ENCODE measurements at regions not wholly inside any gene's neighbourhood (a gene's known extent, or its start where the extent isn't known, plus 50 kb on each side); places are given as distances from the start of the nearest gene placed in this dataset.
A peak's percentile ranks its signal among the peaks of the same experiment; 100 is the strongest.

GRCh38 chr15:36359286-36359685, 220.1 kb upstream of the CDIN1 start:
- H3K27me3 Mint-ChIP-seq: no peaks in the 10 kb centered on the region

DNA sequence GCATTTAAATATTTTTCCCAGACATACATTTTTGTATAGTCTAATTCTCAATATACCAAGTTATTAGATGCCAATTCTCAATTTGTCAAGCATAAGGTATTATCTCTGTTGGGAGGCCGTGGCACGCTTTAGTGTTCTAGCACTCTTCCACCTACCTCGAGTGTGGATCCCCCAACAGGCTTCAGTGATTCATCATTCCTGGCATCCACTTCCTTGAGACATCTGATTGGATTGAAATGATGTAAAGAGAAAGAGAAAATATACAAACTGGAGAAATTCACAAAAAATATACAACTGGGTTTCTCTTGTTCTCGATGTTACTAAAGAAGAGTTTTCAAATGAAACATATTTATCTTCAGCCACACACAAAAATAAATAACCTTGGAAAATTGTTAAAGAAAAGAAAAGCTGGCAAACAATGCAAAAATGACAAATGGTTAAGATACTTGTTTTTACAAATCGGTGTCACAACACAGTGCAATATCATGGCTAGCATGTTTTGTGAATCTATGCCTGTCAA, 218.0 kb upstream of the CDIN1 start:
- no peaks in the 10 kb centered on the region for H3K27me3 Mint-ChIP-seq
- Histone ChIP-seq H3K4me1 (ENCODE audit: control insufficient read depth, insufficient read depth, low read length, poor library complexity, severe bottlenecking) (no peaks in the 10 kb centered on the region), H3K9me3 (ENCODE audit: control insufficient read depth in 2 of 2, low read length in 2 of 2) (no peaks in the 10 kb centered on the region), H3K27me3 (ENCODE audit: control insufficient read depth, insufficient read depth, low read length) (no peaks in the 10 kb centered on the region), H3K27ac (ENCODE audit: insufficient read depth, low read length, poor library complexity, severe bottlenecking) (no peak overlapping the region), H3K4me3 (ENCODE audit: low read depth, low read length) (no peak overlapping the region), H3K36me3 (ENCODE audit: control insufficient read depth, insufficient read depth, low read length) (no peaks in the 10 kb centered on the region)
- H3K4me1 Mint-ChIP-seq: no peaks in the 10 kb centered on the region
- no peak overlapping the region for H3K27ac Mint-ChIP-seq
- no peaks in the 10 kb centered on the region for H3K36me3 Mint-ChIP-seq
- peaks cover 0 to 4% (median 2%) of the 10 kb centered on the region in 7 donors for H3K9me3 Mint-ChIP-seq
- ATAC-seq (ENCODE audit: low read depth in 2 of 2) (no peak), DNase-seq (no peak)
- peak overlapping the region in 1 of 4 donors; percentile 32 for H3K4me3 Mint-ChIP-seq

More at GRCh38 chr15:36359286-36359685, 220.1 kb upstream of the CDIN1 start:
- H3K36me3 Mint-ChIP-seq: no peaks in the 10 kb centered on the region
- DNase-seq (no peak), ATAC-seq (ENCODE audit: low read depth in 2 of 2) (no peak)
- no peak overlapping the region for H3K4me3 ChIP-seq (ENCODE audit: low read depth, low read length)
- H3K4me1 ChIP-seq (ENCODE audit: control insufficient read depth, insufficient read depth, low read length, poor library complexity, severe bottlenecking): no peaks in the 10 kb centered on the region
- H3K4me3 Mint-ChIP-seq: no peak overlapping the region
- H3K9me3 Mint-ChIP-seq: peaks cover 0 to 4% (median 0%) of the 10 kb centered on the region in 7 donors
- no peaks in the 10 kb centered on the region for H3K9me3 ChIP-seq (ENCODE audit: control insufficient read depth in 2 of 2, low read length in 2 of 2)
- H3K27ac Mint-ChIP-seq: no peak overlapping the region
- no peaks in the 10 kb centered on the region for H3K36me3 ChIP-seq (ENCODE audit: control insufficient read depth, insufficient read depth, low read length)
- H3K4me1 Mint-ChIP-seq: no peaks in the 10 kb centered on the region
- H3K27me3 ChIP-seq (ENCODE audit: control insufficient read depth, insufficient read depth, low read length): no peaks in the 10 kb centered on the region
- H3K27ac ChIP-seq (ENCODE audit: insufficient read depth, low read length, poor library complexity, severe bottlenecking): no peak overlapping the region

GRCh38 chr15:36362509-36362915, 216.9 kb upstream of the CDIN1 start:
- Histone ChIP-seq H3K9me3 (ENCODE audit: control insufficient read depth in 2 of 2, low read length in 2 of 2) (no peaks in the 10 kb centered on the region), H3K4me1 (ENCODE audit: control insufficient read depth, insufficient read depth, low read length, poor library complexity, severe bottlenecking) (no peaks in the 10 kb centered on the region), H3K27me3 (ENCODE audit: control insufficient read depth, insufficient read depth, low read length) (no peaks in the 10 kb centered on the region), H3K27ac (ENCODE audit: insufficient read depth, low read length, poor library complexity, severe bottlenecking) (no peak overlapping the region), H3K36me3 (ENCODE audit: control insufficient read depth, insufficient read depth, low read length) (no peaks in the 10 kb centered on the region), H3K4me3 (ENCODE audit: low read depth, low read length) (no peak overlapping the region)
- DNase-seq (no peak), ATAC-seq (ENCODE audit: low read depth in 2 of 2) (no peak)
- H3K4me3 Mint-ChIP-seq: no peak overlapping the region
- no peaks in the 10 kb centered on the region for H3K36me3 Mint-ChIP-seq
- no peaks in the 10 kb centered on the region for H3K4me1 Mint-ChIP-seq
- H3K9me3 Mint-ChIP-seq: peaks cover 0 to 4% (median 2%) of the 10 kb centered on the region in 7 donors
- H3K27ac Mint-ChIP-seq: no peak overlapping the region
- H3K27me3 Mint-ChIP-seq: no peaks in the 10 kb centered on the region

DNA sequence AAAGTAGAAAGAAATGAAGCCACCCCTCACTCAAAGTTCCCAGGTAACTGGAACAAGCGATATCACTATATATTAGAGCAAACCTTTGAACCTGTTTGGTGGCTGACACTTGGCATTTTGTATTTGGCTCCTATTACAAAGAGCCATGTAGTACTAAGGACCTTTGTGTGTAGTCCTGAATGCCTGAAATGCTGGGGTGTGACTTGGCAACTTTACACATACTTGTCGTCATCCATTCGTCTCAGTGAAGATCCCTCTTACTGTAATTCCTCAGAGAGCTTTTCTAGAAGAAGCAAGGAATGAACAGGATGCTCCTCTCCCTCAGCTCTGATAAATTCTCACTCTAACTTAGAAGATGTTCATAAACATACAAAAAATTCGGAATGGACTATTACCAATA, 216.1 kb upstream of the CDIN1 start:
- peaks cover 0 to 4% (median 2%) of the 10 kb centered on the region in 7 donors for H3K9me3 Mint-ChIP-seq
- Histone ChIP-seq H3K9me3 (ENCODE audit: control insufficient read depth in 2 of 2, low read length in 2 of 2) (no peaks in the 10 kb centered on the region), H3K4me1 (ENCODE audit: control insufficient read depth, insufficient read depth, low read length, poor library complexity, severe bottlenecking) (no peaks in the 10 kb centered on the region), H3K27ac (ENCODE audit: insufficient read depth, low read length, poor library complexity, severe bottlenecking) (no peak overlapping the region), H3K36me3 (ENCODE audit: control insufficient read depth, insufficient read depth, low read length) (no peaks in the 10 kb centered on the region), H3K27me3 (ENCODE audit: control insufficient read depth, insufficient read depth, low read length) (no peaks in the 10 kb centered on the region), H3K4me3 (ENCODE audit: low read depth, low read length) (no peak overlapping the region)
- DNase-seq (no peak), ATAC-seq (ENCODE audit: low read depth in 2 of 2) (no peak)
- H3K36me3 Mint-ChIP-seq: no peaks in the 10 kb centered on the region
- H3K27me3 Mint-ChIP-seq: no peaks in the 10 kb centered on the region
- H3K27ac Mint-ChIP-seq: no peak overlapping the region
- H3K4me1 Mint-ChIP-seq: no peaks in the 10 kb centered on the region
- H3K4me3 Mint-ChIP-seq: no peak overlapping the region

- Histone ChIP-seq H3K36me3 (ENCODE audit: control insufficient read depth, insufficient read depth, low read length) (no peaks in the 10 kb centered on the region), H3K9me3 (ENCODE audit: control insufficient read depth in 2 of 2, low read length in 2 of 2) (no peaks in the 10 kb centered on the region), H3K27me3 (ENCODE audit: control insufficient read depth, insufficient read depth, low read length) (no peaks in the 10 kb centered on the region), H3K27ac (ENCODE audit: insufficient read depth, low read length, poor library complexity, severe bottlenecking) (no peak overlapping the region), H3K4me1 (ENCODE audit: control insufficient read depth, insufficient read depth, low read length, poor library complexity, severe bottlenecking) (no peaks in the 10 kb centered on the region), H3K4me3 (ENCODE audit: low read depth, low read length) (no peak overlapping the region)
- Mint-ChIP-seq H3K4me3 (no peak overlapping the region), H3K4me1 (no peaks in the 10 kb centered on the region), H3K27ac (no peak overlapping the region), H3K9me3 (peaks cover 0 to 8% (median 3%) of the 10 kb centered on the region in 7 donors), H3K36me3 (no peaks in the 10 kb centered on the region), H3K27me3 (no peaks in the 10 kb centered on the region)
- no peak for ATAC-seq (ENCODE audit: low read depth in 2 of 2)
- DNase-seq: no peak
These were observed 215.0 kb upstream of the CDIN1 start for GRCh38 chr15:36364377-36364776.

GRCh38 chr15:36365963-36366362, 213.5 kb upstream of the CDIN1 start:
- no peak overlapping the region for H3K4me3 Mint-ChIP-seq
- no peak for ATAC-seq (ENCODE audit: low read depth in 2 of 2)

GRCh38 chr15:36370051-36370730, 209.2 kb upstream of the CDIN1 start:
- Histone ChIP-seq H3K4me1 (ENCODE audit: control insufficient read depth, insufficient read depth, low read length, poor library complexity, severe bottlenecking) (no peaks in the 10 kb centered on the region), H3K9me3 (ENCODE audit: control insufficient read depth in 2 of 2, low read length in 2 of 2) (no peaks in the 10 kb centered on the region), H3K27ac (ENCODE audit: insufficient read depth, low read length, poor library complexity, severe bottlenecking) (no peak overlapping the region), H3K27me3 (ENCODE audit: control insufficient read depth, insufficient read depth, low read length) (no peaks in the 10 kb centered on the region), H3K36me3 (ENCODE audit: control insufficient read depth, insufficient read depth, low read length) (no peaks in the 10 kb centered on the region), H3K4me3 (ENCODE audit: low read depth, low read length) (no peak overlapping the region)
- DNase-seq: no peak
- no peak for ATAC-seq (ENCODE audit: low read depth in 2 of 2)
- Mint-ChIP-seq H3K4me3 (no peak overlapping the region), H3K27me3 (no peaks in the 10 kb centered on the region), H3K27ac (no peak overlapping the region), H3K4me1 (no peaks in the 10 kb centered on the region), H3K36me3 (no peaks in the 10 kb centered on the region), H3K9me3 (peaks cover 0 to 5% (median 0%) of the 10 kb centered on the region in 7 donors)

More at GRCh38 chr15:36365963-36366362, 213.5 kb upstream of the CDIN1 start:
- Histone ChIP-seq H3K36me3 (ENCODE audit: control insufficient read depth, insufficient read depth, low read length) (no peaks in the 10 kb centered on the region), H3K4me3 (ENCODE audit: low read depth, low read length) (no peak overlapping the region), H3K27me3 (ENCODE audit: control insufficient read depth, insufficient read depth, low read length) (no peaks in the 10 kb centered on the region), H3K4me1 (ENCODE audit: control insufficient read depth, insufficient read depth, low read length, poor library complexity, severe bottlenecking) (no peaks in the 10 kb centered on the region), H3K27ac (ENCODE audit: insufficient read depth, low read length, poor library complexity, severe bottlenecking) (no peak overlapping the region), H3K9me3 (ENCODE audit: control insufficient read depth in 2 of 2, low read length in 2 of 2) (no peaks in the 10 kb centered on the region)
- H3K27ac Mint-ChIP-seq: no peak overlapping the region
- no peaks in the 10 kb centered on the region for H3K27me3 Mint-ChIP-seq
- no peaks in the 10 kb centered on the region for H3K36me3 Mint-ChIP-seq
- peaks cover 0 to 9% (median 3%) of the 10 kb centered on the region in 7 donors for H3K9me3 Mint-ChIP-seq
- DNase-seq: no peak
- H3K4me1 Mint-ChIP-seq: no peaks in the 10 kb centered on the region

DNA sequence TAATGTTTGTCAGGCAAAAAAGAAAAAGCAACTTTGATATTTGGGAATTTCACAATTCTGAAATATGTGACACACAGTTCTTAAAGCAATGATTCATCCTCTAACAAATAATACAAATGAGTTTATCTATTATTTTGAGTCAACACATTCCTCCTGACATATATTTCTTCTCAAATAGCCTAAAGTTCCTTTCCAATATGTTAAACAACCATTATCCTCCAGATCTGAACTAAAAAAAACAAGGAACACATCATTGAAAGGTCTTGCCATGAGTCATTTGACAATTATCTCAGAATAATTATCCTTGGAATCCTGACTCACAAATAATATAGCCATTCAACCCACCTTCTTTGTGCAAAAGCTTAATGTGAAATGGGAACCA, 208.7 kb upstream of the CDIN1 start:
- no peaks in the 10 kb centered on the region for H3K9me3 ChIP-seq (ENCODE audit: control insufficient read depth in 2 of 2, low read length in 2 of 2)
- Mint-ChIP-seq H3K4me1 (no peaks in the 10 kb centered on the region), H3K36me3 (no peaks in the 10 kb centered on the region), H3K27me3 (no peaks in the 10 kb centered on the region), H3K9me3 (peaks cover 0 to 5% (median 0%) of the 10 kb centered on the region in 7 donors), H3K4me3 (no peak overlapping the region), H3K27ac (no peak overlapping the region)
- H3K4me1 ChIP-seq (ENCODE audit: control insufficient read depth, insufficient read depth, low read length, poor library complexity, severe bottlenecking): no peaks in the 10 kb centered on the region
- H3K36me3 ChIP-seq (ENCODE audit: control insufficient read depth, insufficient read depth, low read length): no peaks in the 10 kb centered on the region
- H3K27me3 ChIP-seq (ENCODE audit: control insufficient read depth, insufficient read depth, low read length): no peaks in the 10 kb centered on the region
- H3K4me3 ChIP-seq (ENCODE audit: low read depth, low read length): no peak overlapping the region
- DNase-seq (no peak), ATAC-seq (ENCODE audit: low read depth in 2 of 2) (no peak)
- no peak overlapping the region for H3K27ac ChIP-seq (ENCODE audit: insufficient read depth, low read length, poor library complexity, severe bottlenecking)

Measured in CD4-positive, CD25-positive, alpha-beta regulatory T cell (primary cell).